GM23338 (cell line): ENCODE measurements at regions not wholly inside any gene's neighbourhood (a gene's known extent, or its start where the extent isn't known, plus 50 kb on each side); places are given as distances from the start of the nearest gene placed in this dataset.

Source experiments
- ATAC-seq: fragments of 200-7000 bp; cut with Tn5 transposase; 3 replicates; pipeline ENCODE4 v1.9.1; 2020
- DNase-seq: peaks from one replicate; pipeline ENCODE4 v3.0.0-alpha.2; 2015; ENCODE audit warnings: low spot score
- H2AFZ ChIP-seq: fragments of 200-600 bp; sonication (generic); 2 replicates; pipeline ENCODE4 v1.8.0; 2016; ENCODE audit warnings: antibody characterized with exemption, mild to moderate bottlenecking, moderate library complexity
- H3F3A ChIP-seq: fragments of 200-600 bp; sonication (generic); replicated peaks from 2 replicates; pipeline ENCODE4 v1.8.0; 2017; ENCODE audit warnings: antibody characterized with exemption, mixed run types, low read depth
- H3K27ac ChIP-seq: fragments of 200-600 bp; sonication (generic); 2 replicates; pipeline ENCODE4 v1.6.1; 2016; ENCODE audit warnings: low read depth
- H3K27me3 ChIP-seq: fragments of 200-600 bp; sonication (generic); 2 replicates; pipeline ENCODE4 v1.8.0; 2016; ENCODE audit warnings: mild to moderate bottlenecking, mixed run types, moderate library complexity; ENCODE audit not compliant: insufficient read depth
- H3K36me3 ChIP-seq: fragments of 200-600 bp; sonication (generic); 2 replicates; pipeline ENCODE4 v1.8.0; 2016; ENCODE audit warnings: mild to moderate bottlenecking; ENCODE audit not compliant: insufficient read depth
- H3K4me1 ChIP-seq: fragments of 200-600 bp; sonication (generic); 2 replicates; pipeline ENCODE4 v1.8.0; 2016; ENCODE audit warnings: mild to moderate bottlenecking, moderate library complexity; ENCODE audit not compliant: insufficient read depth
- H3K4me2 ChIP-seq: fragments of 200-600 bp; sonication (generic); 2 replicates; pipeline ENCODE4 v1.7.1; 2017; ENCODE audit warnings: mixed run types
- H3K4me3 ChIP-seq: fragments of 200-600 bp; sonication (generic); 2 replicates; pipeline ENCODE4 v1.6.1; 2016; ENCODE audit warnings: mixed run types
- H3K79me2 ChIP-seq: fragments of 200-600 bp; sonication (generic); replicated peaks from 2 replicates; pipeline ENCODE4 v1.8.0; 2017; ENCODE audit warnings: mild to moderate bottlenecking; ENCODE audit not compliant: insufficient read depth
- H3K9me2 ChIP-seq: fragments of 200-600 bp; sonication (generic); 2 replicates; pipeline ENCODE4 v1.8.0; 2017; ENCODE audit not compliant: insufficient read depth
- H4K20me1 ChIP-seq: fragments of 200-600 bp; sonication (generic); replicated peaks from 2 replicates; pipeline ENCODE4 v1.8.0; 2017; ENCODE audit warnings: mild to moderate bottlenecking; ENCODE audit not compliant: insufficient read depth
- H3K27ac Mint-ChIP-seq: 2 replicates; pipeline ENCODE4 v1.8.0; 2020; ENCODE audit warnings: inconsistent platforms, mild to moderate bottlenecking, moderate library complexity, mixed read lengths
- H3K27me3 Mint-ChIP-seq: 3 replicates; pipeline ENCODE4 v1.8.0; 2022; ENCODE audit warnings: low read depth, mild to moderate bottlenecking, moderate library complexity, mixed read lengths, inconsistent platforms; ENCODE audit not compliant: insufficient read depth, poor library complexity
- H3K36me3 Mint-ChIP-seq: 3 replicates; pipeline ENCODE4 v1.8.0; 2021; ENCODE audit warnings: low read depth, mild to moderate bottlenecking, inconsistent platforms, moderate library complexity, mixed read lengths
- H3K4me1 Mint-ChIP-seq: 3 replicates; pipeline ENCODE4 v1.8.0; 2020; ENCODE audit warnings: mild to moderate bottlenecking, inconsistent platforms, mixed read lengths
- H3K4me3 Mint-ChIP-seq: 3 replicates; pipeline ENCODE4 v1.8.0; 2021; ENCODE audit warnings: moderate library complexity, mild to moderate bottlenecking, inconsistent platforms, mixed read lengths
- H3K9me3 Mint-ChIP-seq: 3 replicates; pipeline ENCODE4 v1.8.0; 2020; ENCODE audit warnings: moderate library complexity, mild to moderate bottlenecking, inconsistent platforms, mixed read lengths
- CREB1 ChIP-seq: fragments of 250-450 bp; sonication (Bioruptor Pico); IDR thresholded peaks from 2 replicates; pipeline ENCODE4 v1.5.0; 2020; ENCODE audit warnings: low read depth, mild to moderate bottlenecking, moderate library complexity
- EZH2 ChIP-seq: fragments of 200-600 bp; sonication (generic); IDR thresholded peaks from one replicate; pipeline ENCODE4 v1.8.0; 2017; ENCODE audit warnings: antibody characterized with exemption, mild to moderate bottlenecking, low read depth; ENCODE audit not compliant: unreplicated experiment
- EZH2phosphoT487 ChIP-seq: fragments of 200-600 bp; sonication (generic); IDR thresholded peaks from one replicate; pipeline ENCODE4 v1.8.1; 2018; ENCODE audit warnings: antibody characterized with exemption; ENCODE audit not compliant: unreplicated experiment
- JUNB ChIP-seq: IDR thresholded peaks from one replicate; pipeline ENCODE4 v1.6.1; 2016; ENCODE audit warnings: antibody characterized with exemption; ENCODE audit not compliant: unreplicated experiment
- NANOG ChIP-seq: IDR thresholded peaks from 2 replicates; pipeline ENCODE4 v1.6.1; 2016; ENCODE audit warnings: antibody characterized with exemption, borderline replicate concordance
- POLR2AphosphoS5 ChIP-seq: IDR thresholded peaks from 2 replicates; pipeline ENCODE4 v1.6.1; 2016; ENCODE audit warnings: antibody characterized with exemption, low read depth
- STAT1 ChIP-seq: IDR thresholded peaks from one replicate; pipeline ENCODE4 v1.6.1; 2016; ENCODE audit warnings: antibody characterized with exemption; ENCODE audit not compliant: unreplicated experiment
- ZNF114 ChIP-seq: fragments of 250-450 bp; sonication (Bioruptor Pico); IDR thresholded peaks from 2 replicates; pipeline ENCODE4 v1.5.0; 2020; ENCODE audit warnings: mild to moderate bottlenecking, moderate library complexity
- ZNF331 ChIP-seq: fragments of 250-450 bp; sonication (Bioruptor Pico); IDR thresholded peaks from 2 replicates; pipeline ENCODE4 v1.5.0; 2020; ENCODE audit warnings: low read depth, mild to moderate bottlenecking, moderate library complexity
- TF ChIP-seq, protein P1 (sequence below): IDR thresholded peaks from 2 replicates; pipeline ENCODE4 v1.6.1; 2016; ENCODE audit warnings: antibody characterized with exemption
- TF ChIP-seq, protein P2 (sequence below): IDR thresholded peaks from one replicate; pipeline ENCODE4 v1.6.1; 2018; ENCODE audit warnings: antibody characterized with exemption; ENCODE audit not compliant: unreplicated experiment
- TF ChIP-seq, protein P3 (sequence below), 2 experiments: fragments of 200-600 bp in 1 of 2; sonication (generic) in 1 of 2; conservative IDR thresholded peaks; 2 replicates each; pipeline versions ENCODE4 v1.5.1 to v1.6.1; 2016 to 2017; ENCODE audit warnings: antibody characterized with exemption in 2 of 2, low read depth in 2 of 2, mild to moderate bottlenecking in 2 of 2, moderate library complexity in 1 of 2

DNA sequence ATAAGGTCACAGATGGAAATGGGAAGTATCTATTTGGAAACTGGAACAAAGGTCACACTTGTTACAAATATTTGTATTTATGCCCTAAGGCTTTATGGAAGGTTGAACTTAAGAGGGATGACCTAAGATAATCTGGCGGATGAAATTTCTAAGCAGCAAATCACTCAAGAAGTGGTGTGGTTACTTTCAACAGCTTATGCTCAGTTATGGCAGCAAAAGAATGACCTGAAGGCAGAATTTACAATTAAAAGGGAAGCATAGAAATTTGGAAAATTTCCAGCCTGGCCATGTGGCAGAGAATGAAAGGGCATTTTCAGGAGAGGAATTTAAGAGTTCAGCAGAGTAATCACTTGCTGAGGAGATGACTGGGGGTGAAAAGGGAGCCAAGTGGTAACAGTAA, 95.8 kb upstream of the TNS3 start:
- Mint-ChIP-seq H3K36me3 (peaks cover 15% of the 10 kb centered on the region; the same call in 2 of the 3 replicates), H3K4me1 (peaks cover 39% of the 10 kb centered on the region), H3K27me3 (peaks cover 9% of the 10 kb centered on the region), H3K4me3 (no peak overlapping the region), H3K27ac (no peak overlapping the region), H3K9me3 (peaks cover 16% of the 10 kb centered on the region)
- TF ChIP-seq, protein P1, sequence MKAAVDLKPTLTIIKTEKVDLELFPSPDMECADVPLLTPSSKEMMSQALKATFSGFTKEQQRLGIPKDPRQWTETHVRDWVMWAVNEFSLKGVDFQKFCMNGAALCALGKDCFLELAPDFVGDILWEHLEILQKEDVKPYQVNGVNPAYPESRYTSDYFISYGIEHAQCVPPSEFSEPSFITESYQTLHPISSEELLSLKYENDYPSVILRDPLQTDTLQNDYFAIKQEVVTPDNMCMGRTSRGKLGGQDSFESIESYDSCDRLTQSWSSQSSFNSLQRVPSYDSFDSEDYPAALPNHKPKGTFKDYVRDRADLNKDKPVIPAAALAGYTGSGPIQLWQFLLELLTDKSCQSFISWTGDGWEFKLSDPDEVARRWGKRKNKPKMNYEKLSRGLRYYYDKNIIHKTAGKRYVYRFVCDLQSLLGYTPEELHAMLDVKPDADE, result no peak
- H2AFZ ChIP-seq, result 0 out of 2 replicates have a peak overlapping the region, but pooled peaks have one; percentile 43
- H3K4me3 ChIP-seq, result no peak overlapping the region
- H3K27me3 ChIP-seq, result no peaks in the 10 kb centered on the region
- peaks cover 10% of the 10 kb centered on the region; the same call in 1 of the 2 replicates for H3K9me2 ChIP-seq
- 0 out of 2 replicates have a peak, but pooled peaks cover 6% of the 10 kb centered on the region for H3F3A ChIP-seq
- 0 out of 2 replicates have a peak, but pooled peaks cover 3% of the 10 kb centered on the region for H3K36me3 ChIP-seq
- DNase-seq (no peak), ATAC-seq (no peak)
- peaks cover 39% of the 10 kb centered on the region for H3K4me1 ChIP-seq
- H3K4me2 ChIP-seq, result no peak overlapping the region
- no peaks in the 10 kb centered on the region for H3K79me2 ChIP-seq
- no peak overlapping the region for H3K27ac ChIP-seq
- H4K20me1 ChIP-seq, result no peaks in the 10 kb centered on the region

DNA sequence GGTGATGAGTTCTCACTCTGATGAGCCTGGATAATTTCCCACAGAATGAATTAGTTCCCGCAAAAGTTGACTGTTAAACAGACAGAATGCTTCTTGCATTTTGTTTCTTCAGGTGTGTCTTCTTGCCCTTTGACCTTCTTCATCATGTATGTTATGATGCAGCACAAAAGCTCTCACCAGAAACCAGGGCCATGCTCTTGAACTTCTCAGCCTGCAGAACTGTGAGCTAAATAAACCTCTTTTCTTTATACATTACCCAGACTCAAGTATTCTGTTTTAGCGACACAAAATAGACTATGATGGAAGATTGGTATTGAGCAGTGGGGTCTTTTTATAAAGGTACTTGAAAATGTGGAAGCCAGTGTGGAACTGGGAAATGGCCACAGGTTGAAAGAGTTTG, 95.2 kb upstream of the TNS3 start:
- Mint-ChIP-seq H3K4me1 (peaks cover 44% of the 10 kb centered on the region), H3K36me3 (peaks cover 15% of the 10 kb centered on the region; the same call in 2 of the 3 replicates), H3K9me3 (peaks cover 16% of the 10 kb centered on the region), H3K27ac (no peak overlapping the region), H3K27me3 (peaks cover 14% of the 10 kb centered on the region), H3K4me3 (no peak overlapping the region)
- no peak overlapping the region for H3K4me2 ChIP-seq
- H3K4me1 ChIP-seq, result peaks cover 44% of the 10 kb centered on the region
- H3K27ac ChIP-seq, result no peak overlapping the region
- no peaks in the 10 kb centered on the region for H4K20me1 ChIP-seq
- H3K27me3 ChIP-seq, result no peaks in the 10 kb centered on the region
- H3K9me2 ChIP-seq, result peaks cover 10% of the 10 kb centered on the region; the same call in 1 of the 2 replicates
- DNase-seq (no peak), ATAC-seq (no peak)
- 0 out of 2 replicates have a peak, but pooled peaks cover 3% of the 10 kb centered on the region for H3K36me3 ChIP-seq
- H3F3A ChIP-seq, result 0 out of 2 replicates have a peak, but pooled peaks cover 6% of the 10 kb centered on the region
- H2AFZ ChIP-seq, result no peak overlapping the region
- H3K4me3 ChIP-seq, result no peak overlapping the region
- no peaks in the 10 kb centered on the region for H3K79me2 ChIP-seq
- no peak for TF ChIP-seq POLR2AphosphoS5

DNA sequence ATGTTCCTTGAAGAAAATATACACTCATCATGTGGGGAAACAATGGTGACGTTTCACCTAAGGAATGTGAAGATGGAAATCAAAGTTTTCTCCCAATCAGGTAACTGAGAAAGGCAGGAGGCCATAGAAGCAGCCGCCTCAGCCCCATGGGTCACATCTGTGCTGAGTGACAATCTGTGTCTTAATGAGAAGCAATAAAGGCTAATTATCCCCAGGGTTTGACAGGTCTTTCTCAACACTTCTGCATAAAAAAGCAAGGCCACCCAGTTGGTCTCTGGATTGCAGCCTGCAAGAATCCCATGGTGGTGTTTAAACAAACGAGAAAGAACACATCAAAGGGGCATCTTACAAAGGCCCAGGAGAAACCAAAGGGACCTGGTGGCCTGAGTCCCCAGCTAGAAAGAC, 91.1 kb upstream of the TNS3 start:
- H3K4me1 Mint-ChIP-seq, result peaks cover 30% of the 10 kb centered on the region
- H3K27me3 Mint-ChIP-seq, result peaks cover 15% of the 10 kb centered on the region
- Histone ChIP-seq H3K36me3 (0 out of 2 replicates have a peak, but pooled peaks cover 3% of the 10 kb centered on the region), H3K4me1 (peaks cover 27% of the 10 kb centered on the region), H3K4me2 (peak overlapping the region; percentile 57; the same call in 1 of the 2 replicates), H3K9me2 (no peaks in the 10 kb centered on the region), H3K4me3 (no peak overlapping the region), H3K27ac (no peak overlapping the region), H2AFZ (no peak overlapping the region), H4K20me1 (no peaks in the 10 kb centered on the region), H3K79me2 (no peaks in the 10 kb centered on the region), H3K27me3 (no peaks in the 10 kb centered on the region), H3F3A (no peaks in the 10 kb centered on the region)
- H3K9me3 Mint-ChIP-seq, result peaks cover 15% of the 10 kb centered on the region
- H3K4me3 Mint-ChIP-seq, result no peak overlapping the region
- peaks cover 15% of the 10 kb centered on the region; the same call in 2 of the 3 replicates for H3K36me3 Mint-ChIP-seq
- ATAC-seq (no peak; the same call in 2 of the 3 replicates), DNase-seq (no peak)
- H3K27ac Mint-ChIP-seq, result no peak overlapping the region
- TF ChIP-seq, protein P2, sequence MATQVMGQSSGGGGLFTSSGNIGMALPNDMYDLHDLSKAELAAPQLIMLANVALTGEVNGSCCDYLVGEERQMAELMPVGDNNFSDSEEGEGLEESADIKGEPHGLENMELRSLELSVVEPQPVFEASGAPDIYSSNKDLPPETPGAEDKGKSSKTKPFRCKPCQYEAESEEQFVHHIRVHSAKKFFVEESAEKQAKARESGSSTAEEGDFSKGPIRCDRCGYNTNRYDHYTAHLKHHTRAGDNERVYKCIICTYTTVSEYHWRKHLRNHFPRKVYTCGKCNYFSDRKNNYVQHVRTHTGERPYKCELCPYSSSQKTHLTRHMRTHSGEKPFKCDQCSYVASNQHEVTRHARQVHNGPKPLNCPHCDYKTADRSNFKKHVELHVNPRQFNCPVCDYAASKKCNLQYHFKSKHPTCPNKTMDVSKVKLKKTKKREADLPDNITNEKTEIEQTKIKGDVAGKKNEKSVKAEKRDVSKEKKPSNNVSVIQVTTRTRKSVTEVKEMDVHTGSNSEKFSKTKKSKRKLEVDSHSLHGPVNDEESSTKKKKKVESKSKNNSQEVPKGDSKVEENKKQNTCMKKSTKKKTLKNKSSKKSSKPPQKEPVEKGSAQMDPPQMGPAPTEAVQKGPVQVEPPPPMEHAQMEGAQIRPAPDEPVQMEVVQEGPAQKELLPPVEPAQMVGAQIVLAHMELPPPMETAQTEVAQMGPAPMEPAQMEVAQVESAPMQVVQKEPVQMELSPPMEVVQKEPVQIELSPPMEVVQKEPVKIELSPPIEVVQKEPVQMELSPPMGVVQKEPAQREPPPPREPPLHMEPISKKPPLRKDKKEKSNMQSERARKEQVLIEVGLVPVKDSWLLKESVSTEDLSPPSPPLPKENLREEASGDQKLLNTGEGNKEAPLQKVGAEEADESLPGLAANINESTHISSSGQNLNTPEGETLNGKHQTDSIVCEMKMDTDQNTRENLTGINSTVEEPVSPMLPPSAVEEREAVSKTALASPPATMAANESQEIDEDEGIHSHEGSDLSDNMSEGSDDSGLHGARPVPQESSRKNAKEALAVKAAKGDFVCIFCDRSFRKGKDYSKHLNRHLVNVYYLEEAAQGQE, result no peak
- TF ChIP-seq JUNB (no peak), EZH2phosphoT487 (no peak), POLR2AphosphoS5 (no peak), ZNF331 (no peak), NANOG (no peak), STAT1 (no peak), ZNF114 (no peak), CREB1 (CRISPR knock-in tag) (no peak), EZH2 (no peak)
- TF ChIP-seq, protein P3, sequence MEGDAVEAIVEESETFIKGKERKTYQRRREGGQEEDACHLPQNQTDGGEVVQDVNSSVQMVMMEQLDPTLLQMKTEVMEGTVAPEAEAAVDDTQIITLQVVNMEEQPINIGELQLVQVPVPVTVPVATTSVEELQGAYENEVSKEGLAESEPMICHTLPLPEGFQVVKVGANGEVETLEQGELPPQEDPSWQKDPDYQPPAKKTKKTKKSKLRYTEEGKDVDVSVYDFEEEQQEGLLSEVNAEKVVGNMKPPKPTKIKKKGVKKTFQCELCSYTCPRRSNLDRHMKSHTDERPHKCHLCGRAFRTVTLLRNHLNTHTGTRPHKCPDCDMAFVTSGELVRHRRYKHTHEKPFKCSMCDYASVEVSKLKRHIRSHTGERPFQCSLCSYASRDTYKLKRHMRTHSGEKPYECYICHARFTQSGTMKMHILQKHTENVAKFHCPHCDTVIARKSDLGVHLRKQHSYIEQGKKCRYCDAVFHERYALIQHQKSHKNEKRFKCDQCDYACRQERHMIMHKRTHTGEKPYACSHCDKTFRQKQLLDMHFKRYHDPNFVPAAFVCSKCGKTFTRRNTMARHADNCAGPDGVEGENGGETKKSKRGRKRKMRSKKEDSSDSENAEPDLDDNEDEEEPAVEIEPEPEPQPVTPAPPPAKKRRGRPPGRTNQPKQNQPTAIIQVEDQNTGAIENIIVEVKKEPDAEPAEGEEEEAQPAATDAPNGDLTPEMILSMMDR (conservative IDR thresholded peaks at IDR 0.05; ENCODE audit: low read depth in 2 of 2), result no peak
- TF ChIP-seq, protein P1, result no peak
